Skin epidermis (tissue), 12 donors: ENCODE measurements at regions not wholly inside any gene's neighbourhood (a gene's known extent, or its start where the extent isn't known, plus 50 kb on each side); places are given as distances from the start of the nearest gene placed in this dataset.
"Not testable (repeated sequence)": the region's sequence is repeated elsewhere in the genome, so short reads cannot be mapped to it uniquely, and the experiment has no call there.

Experiments used
- H3K27ac ChIP-seq, 21 experiments: fragments of 200-600 bp; sonication (generic) in 11 of 21; one replicate each; pipeline ENCODE4 v1.5.0; 2020; ENCODE audit warnings: mild to moderate bottlenecking in 3 of 21, inconsistent platforms in 2 of 21, moderate library complexity in 2 of 21
- H3K4me3 ChIP-seq, 7 experiments: fragments of 200-600 bp; sonication (generic) in 2 of 7; one replicate each; pipeline ENCODE4 v1.5.0; 2020; ENCODE audit warnings: inconsistent platforms in 2 of 7, mild to moderate bottlenecking in 2 of 7, moderate library complexity in 1 of 7

- Histone ChIP-seq H3K27ac (no peak overlapping the region), H3K4me3 (no peak overlapping the region)
Measured at GRCh38 chrX:117843749-117844148, 272.9 kb downstream of the KLHL13 start.

- Histone ChIP-seq H3K4me3 (no peak overlapping the region), H3K27ac (no peak overlapping the region)
Measured at GRCh38 chrX:117840645-117841044, 276.0 kb downstream of the KLHL13 start.

GRCh38 chrX:117839544-117839943 is 277.1 kb downstream of the KLHL13 start:
- Histone ChIP-seq H3K4me3 (no peak overlapping the region), H3K27ac (no peak overlapping the region)

GRCh38 chrX:117838581-117839331 is 277.9 kb downstream of the KLHL13 start:
- Histone ChIP-seq H3K27ac (no peak overlapping the region), H3K4me3 (no peak overlapping the region)

- no peak overlapping the region for H3K4me3 ChIP-seq
- H3K27ac ChIP-seq: no peak overlapping the region
Measured at GRCh38 chrX:117835034-117835433, 281.6 kb downstream of the KLHL13 start.

GRCh38 chrX:117834076-117834475 is 282.5 kb downstream of the KLHL13 start:
- no peak overlapping the region for H3K4me3 ChIP-seq

GRCh38 chrX:117821472-117821871 is 295.1 kb downstream of the KLHL13 start:
- H3K27ac ChIP-seq, H3K4me3 ChIP-seq: not testable (repeated sequence)

More at GRCh38 chrX:117834076-117834475, 282.5 kb downstream of the KLHL13 start:
- no peak overlapping the region for H3K27ac ChIP-seq

- Histone ChIP-seq H3K4me3 (no peak overlapping the region), H3K27ac (no peak overlapping the region)
Measured at GRCh38 chrX:117808426-117808825, 308.2 kb downstream of the KLHL13 start.

GRCh38 chrX:117803463-117803862 is 313.1 kb downstream of the KLHL13 start:
- H3K27ac ChIP-seq: no peak overlapping the region
- H3K4me3 ChIP-seq: no peak overlapping the region

GRCh38 chrX:117788339-117788738 is 328.3 kb downstream of the KLHL13 start:
- Histone ChIP-seq H3K4me3 (no peak overlapping the region), H3K27ac (no peak overlapping the region)

- no peak overlapping the region for H3K4me3 ChIP-seq
- no peak overlapping the region for H3K27ac ChIP-seq
Measured at GRCh38 chrX:117771384-117771783, 345.2 kb downstream of the KLHL13 start.

- Histone ChIP-seq H3K27ac (no peak overlapping the region), H3K4me3 (no peak overlapping the region)
Measured at GRCh38 chrX:117768861-117769604, 347.6 kb downstream of the KLHL13 start.

- Histone ChIP-seq H3K27ac (no peak overlapping the region), H3K4me3 (no peak overlapping the region)
Measured at GRCh38 chrX:117765211-117765610, 351.4 kb downstream of the KLHL13 start.

GRCh38 chrX:117752745-117753144 is 363.9 kb downstream of the KLHL13 start:
- Histone ChIP-seq H3K4me3 (no peak overlapping the region), H3K27ac (no peak overlapping the region)

- Histone ChIP-seq H3K27ac (no peak overlapping the region), H3K4me3 (no peak overlapping the region)
Measured at GRCh38 chrX:117751155-117751554, 365.5 kb downstream of the KLHL13 start.

GRCh38 chrX:117744958-117745357 is 371.7 kb downstream of the KLHL13 start:
- H3K27ac ChIP-seq: no peak overlapping the region
- H3K4me3 ChIP-seq: no peak overlapping the region

- no peak overlapping the region for H3K27ac ChIP-seq
- H3K4me3 ChIP-seq: no peak overlapping the region
Measured at GRCh38 chrX:117743469-117744251, 372.9 kb downstream of the KLHL13 start.

GRCh38 chrX:117713411-117713810 is 403.2 kb downstream of the KLHL13 start:
- H3K4me3 ChIP-seq: no peak overlapping the region
- no peak overlapping the region for H3K27ac ChIP-seq

- H3K27ac ChIP-seq: no peak overlapping the region
Measured at GRCh38 chrX:117711782-117712181, 404.8 kb downstream of the KLHL13 start.

GRCh38 chrX:117707948-117708743 is 408.5 kb downstream of the KLHL13 start:
- Histone ChIP-seq H3K4me3 (no peak overlapping the region), H3K27ac (no peak overlapping the region)

More at GRCh38 chrX:117711782-117712181, 404.8 kb downstream of the KLHL13 start:
- H3K4me3 ChIP-seq: no peak overlapping the region
